Transverse colon (tissue), 4 donors: ENCODE measurements at regions not wholly inside any gene's neighbourhood (a gene's known extent, or its start where the extent isn't known, plus 50 kb on each side); places are given as distances from the start of the nearest gene placed in this dataset.

Experiments used
- DNase-seq: peaks from one replicate; pipeline ENCODE4 v3.0.0-alpha.2; 2019
- H3K27ac ChIP-seq, 4 donors: fragments of 200-600 bp; sonication (generic); 2 replicates each; pipeline ENCODE4 v1.5.1; 2016 to 2018; ENCODE audit warnings: inconsistent platforms in 4 of 4
- H3K27me3 ChIP-seq: fragments of 200-600 bp; sonication (generic); 2 replicates; pipeline ENCODE4 v1.5.1; 2017; ENCODE audit warnings: inconsistent platforms
- H3K36me3 ChIP-seq, 4 donors: fragments of 200-600 bp; sonication (generic); 2 replicates each; pipeline ENCODE4 v1.5.1; 2017 to 2019; ENCODE audit warnings: inconsistent platforms in 4 of 4
- H3K4me1 ChIP-seq, 4 donors: fragments of 200-600 bp; sonication (generic); 2 replicates each; pipeline ENCODE4 v1.5.1; 2017 to 2020; ENCODE audit warnings: inconsistent platforms in 4 of 4
- H3K4me3 ChIP-seq, 4 donors: fragments of 200-600 bp; sonication (generic); 1 replicate in 1 of 4; 2 replicates in 3 of 4; pipeline versions ENCODE4 v1.5.1 to v1.6.1; 2017 to 2019; ENCODE audit warnings: inconsistent platforms in 4 of 4
- H3K9me3 ChIP-seq, 2 donors: fragments of 200-600 bp; sonication (generic); 2 replicates each; pipeline ENCODE4 v1.5.1; 2017 to 2019; ENCODE audit warnings: inconsistent platforms in 2 of 2
- EP300 ChIP-seq: sonication (generic); formaldehyde crosslinking; IDR thresholded peaks from one replicate; pipeline ENCODE4 v1.6.1; 2017; ENCODE audit warnings: antibody characterized with exemption, low read depth
- POLR2A ChIP-seq: fragments of 450-650 bp; IDR thresholded peaks from one replicate; pipeline ENCODE4 v1.6.1; 2016; ENCODE audit warnings: antibody characterized with exemption, mild to moderate bottlenecking, moderate library complexity
- POLR2AphosphoS5 ChIP-seq, 3 donors: sonication (generic); formaldehyde crosslinking; IDR thresholded peaks; one replicate each; pipeline ENCODE4 v1.6.1; 2016; ENCODE audit warnings: antibody characterized with exemption in 3 of 3
- WGBS, 2 donors: methylation state at CpG; one replicate each; pipeline ENCODE4 v1.1.5; 2018; ENCODE audit warnings: low coverage in 1 of 2; 5-methylcytosine and 5-hydroxymethylcytosine counted together
- in situ Hi-C, 4 donors: fragments of 200-750 bp; cut with MboI; loops; one replicate each; pipeline versions ENCODE4 v1.15.0 to v1.15.1; 2017; ENCODE audit warnings: low sequenced_read_pairs in 3 of 4, low pct_ligation_motif_present in 1 of 4, low pct_unique_long_range_greater_than_20kb in 1 of 4
- intact Hi-C: fragments of 100-400 bp; cut with DNase I; formaldehyde crosslinking; loops from one replicate; pipeline ENCODE4 v1.15.1; 2023; ENCODE audit warnings: low total_unique reads
- TF ChIP-seq, protein P1 (sequence below), 5 experiments: fragments of 200-600 bp in 3 of 5; fragments of 450-650 bp in 2 of 5; sonication (generic) in 3 of 5; IDR thresholded peaks; 1 replicate in 2 of 5; 2 replicates in 3 of 5; pipeline ENCODE4 v1.5.1; 2016 to 2017; ENCODE audit warnings: antibody characterized with exemption in 5 of 5, inconsistent platforms in 3 of 5, mild to moderate bottlenecking in 2 of 5, moderate library complexity in 1 of 5

DNA sequence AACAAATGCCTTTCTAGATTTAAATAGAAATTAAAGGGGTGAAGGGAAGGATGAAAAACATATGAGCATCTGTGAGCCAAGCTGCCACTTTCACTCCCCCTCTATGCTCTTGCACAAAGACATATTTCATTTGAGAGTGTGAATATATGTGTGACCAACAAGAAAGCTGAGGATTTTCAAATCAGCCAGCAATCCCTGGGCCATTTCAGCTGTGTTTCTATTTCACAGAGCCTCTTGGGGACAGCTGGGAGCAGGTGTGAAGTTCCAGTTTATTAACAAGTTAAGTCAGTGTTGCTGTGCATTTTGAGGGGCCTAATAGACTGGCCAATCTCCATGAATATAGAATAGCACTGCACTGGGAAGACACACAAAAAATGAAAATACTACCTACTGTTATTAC lies 248.7 kb upstream of the RGMB start:
- in situ Hi-C loops, result no loop called here
- intact Hi-C loops, result no loop called here
- Histone ChIP-seq H3K9me3 (no peaks in the 10 kb centered on the region), H3K4me3 (no peak overlapping the region), H3K4me1 (no peaks in the 10 kb centered on the region), H3K27ac (no peak overlapping the region), H3K36me3 (no peaks in the 10 kb centered on the region), H3K27me3 (no peaks in the 10 kb centered on the region)
- TF ChIP-seq POLR2AphosphoS5 (IDR thresholded peaks at IDR 0.05) (no peak), POLR2A (no peak), EP300 (no peak)
- TF ChIP-seq, protein P1, sequence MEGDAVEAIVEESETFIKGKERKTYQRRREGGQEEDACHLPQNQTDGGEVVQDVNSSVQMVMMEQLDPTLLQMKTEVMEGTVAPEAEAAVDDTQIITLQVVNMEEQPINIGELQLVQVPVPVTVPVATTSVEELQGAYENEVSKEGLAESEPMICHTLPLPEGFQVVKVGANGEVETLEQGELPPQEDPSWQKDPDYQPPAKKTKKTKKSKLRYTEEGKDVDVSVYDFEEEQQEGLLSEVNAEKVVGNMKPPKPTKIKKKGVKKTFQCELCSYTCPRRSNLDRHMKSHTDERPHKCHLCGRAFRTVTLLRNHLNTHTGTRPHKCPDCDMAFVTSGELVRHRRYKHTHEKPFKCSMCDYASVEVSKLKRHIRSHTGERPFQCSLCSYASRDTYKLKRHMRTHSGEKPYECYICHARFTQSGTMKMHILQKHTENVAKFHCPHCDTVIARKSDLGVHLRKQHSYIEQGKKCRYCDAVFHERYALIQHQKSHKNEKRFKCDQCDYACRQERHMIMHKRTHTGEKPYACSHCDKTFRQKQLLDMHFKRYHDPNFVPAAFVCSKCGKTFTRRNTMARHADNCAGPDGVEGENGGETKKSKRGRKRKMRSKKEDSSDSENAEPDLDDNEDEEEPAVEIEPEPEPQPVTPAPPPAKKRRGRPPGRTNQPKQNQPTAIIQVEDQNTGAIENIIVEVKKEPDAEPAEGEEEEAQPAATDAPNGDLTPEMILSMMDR (IDR thresholded peaks at IDR 0.05), result no peak
- DNase-seq, result no peak

DNA sequence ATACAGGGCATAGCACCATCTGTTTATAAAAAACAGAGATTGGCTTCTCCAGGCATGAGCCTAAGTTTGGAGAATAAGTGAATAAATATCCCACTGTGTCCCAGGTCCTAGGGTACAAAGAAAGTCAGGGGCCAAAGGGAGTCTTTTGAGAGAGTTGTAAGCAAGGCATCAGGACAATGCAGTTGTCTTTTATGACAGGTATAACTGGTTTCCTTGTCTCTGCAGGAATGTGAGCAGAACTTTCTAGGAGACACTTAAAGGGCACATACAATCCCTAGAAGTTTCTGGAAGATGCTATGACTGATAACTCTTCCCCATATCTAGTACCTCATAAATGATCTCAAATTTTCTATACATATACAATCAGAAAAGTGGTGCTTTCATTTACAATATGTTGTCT lies 245.6 kb upstream of the RGMB start:
- no peak for TF ChIP-seq EP300
- TF ChIP-seq, protein P1 (IDR thresholded peaks at IDR 0.05), result no peak
- TF ChIP-seq POLR2A, result no peak
- TF ChIP-seq POLR2AphosphoS5 (IDR thresholded peaks at IDR 0.05), result no peak
- in situ Hi-C loops, result no loop called here
- no peak overlapping the region for H3K27ac ChIP-seq
- H3K4me3 ChIP-seq, result no peak overlapping the region
- H3K27me3 ChIP-seq, result no peaks in the 10 kb centered on the region
- no peaks in the 10 kb centered on the region for H3K9me3 ChIP-seq
- no peaks in the 10 kb centered on the region for H3K36me3 ChIP-seq
- no peaks in the 10 kb centered on the region for H3K4me1 ChIP-seq
- no peak for DNase-seq
- intact Hi-C loops, result no loop called here

DNA sequence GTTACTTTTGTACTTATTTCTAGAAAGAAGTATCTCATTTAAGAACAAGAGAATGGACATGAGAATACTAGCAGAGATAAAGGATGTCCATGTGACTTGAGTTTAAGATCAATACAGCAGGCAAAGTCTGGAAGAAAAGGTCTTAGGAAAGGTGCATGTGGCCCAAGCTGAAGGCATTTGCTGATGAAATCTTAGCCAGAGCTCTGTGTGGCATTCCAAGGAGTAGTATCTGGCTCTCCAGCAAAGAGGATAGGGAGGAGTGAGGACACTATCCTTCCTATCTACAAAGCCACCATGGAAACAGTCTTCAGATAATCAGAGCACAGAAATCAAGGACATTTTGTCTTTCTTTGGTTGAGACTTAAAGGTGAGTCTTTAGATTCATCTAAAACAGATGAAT lies 244.1 kb upstream of the RGMB start:
- Histone ChIP-seq H3K27ac (no peak overlapping the region), H3K27me3 (no peaks in the 10 kb centered on the region), H3K4me3 (no peak overlapping the region), H3K4me1 (no peaks in the 10 kb centered on the region), H3K36me3 (no peaks in the 10 kb centered on the region), H3K9me3 (no peaks in the 10 kb centered on the region)
- no peak for DNase-seq
- TF ChIP-seq POLR2AphosphoS5 (IDR thresholded peaks at IDR 0.05) (no peak), EP300 (no peak), POLR2A (no peak)
- TF ChIP-seq, protein P1 (IDR thresholded peaks at IDR 0.05), result no peak
- in situ Hi-C loops, result no loop called here
- intact Hi-C loops, result no loop called here

DNA sequence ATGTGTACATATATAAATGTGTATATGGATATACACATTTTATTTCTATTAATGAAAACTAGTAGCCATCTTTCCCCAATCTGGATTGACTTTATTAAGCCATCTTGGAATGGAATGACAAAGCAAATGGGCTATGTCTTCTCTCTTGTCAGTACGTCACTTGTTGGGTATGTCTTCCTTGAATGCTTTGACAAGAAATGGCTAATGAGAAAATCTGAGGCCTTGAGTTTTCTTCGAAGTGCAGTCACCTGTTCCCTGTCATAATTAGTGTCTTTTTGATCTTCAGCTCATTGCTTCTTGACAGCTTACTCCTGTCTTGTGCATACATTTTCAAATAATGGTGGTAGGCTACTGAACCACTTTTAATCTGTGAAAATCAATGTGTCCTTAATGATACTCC lies 243.2 kb upstream of the RGMB start:
- H3K36me3 ChIP-seq, result no peaks in the 10 kb centered on the region
- TF ChIP-seq, protein P1 (IDR thresholded peaks at IDR 0.05), result no peak
- no peak for TF ChIP-seq POLR2A
- TF ChIP-seq EP300, result no peak
- no peak for TF ChIP-seq POLR2AphosphoS5 (IDR thresholded peaks at IDR 0.05)
- in situ Hi-C loops (no loop called here), intact Hi-C loops (no loop called here)
- WGBS, 2 donors, result 85 to 93% methylated on average over 2 of the region's 2 CpGs
- DNase-seq, result no peak
- no peaks in the 10 kb centered on the region for H3K27me3 ChIP-seq
- no peaks in the 10 kb centered on the region for H3K4me1 ChIP-seq
- H3K27ac ChIP-seq, result no peak overlapping the region
- H3K4me3 ChIP-seq, result no peak overlapping the region
- H3K9me3 ChIP-seq, result no peaks in the 10 kb centered on the region
